ENCODE measurements at regions not wholly inside any gene's neighbourhood (a gene's known extent, or its start where the extent isn't known, plus 50 kb on each side); places are given as distances from the start of the nearest gene placed in this dataset.

GRCh38 chr1:177820213-177820612 lies 149.6 kb downstream of the SEC16B start:
- Histone ChIP-seq H3K27ac (ENCODE audit: low read length) (no peak overlapping the region), H3K4me3 (ENCODE audit: low read depth in 2 of 2, low read length in 2 of 2) (no peak overlapping the region), H3K9me3 (ENCODE audit: control insufficient read depth, insufficient read depth, low read depth, low read length) (no peaks in the 10 kb centered on the region), H3K4me1 (ENCODE audit: control insufficient read depth, insufficient read depth, low read length) (no peaks in the 10 kb centered on the region), H3K27me3 (ENCODE audit: control insufficient read depth, insufficient read depth, low read length) (no peaks in the 10 kb centered on the region; the same call in 1 of the 2 replicates), H3K36me3 (ENCODE audit: control insufficient read depth, insufficient read depth, low read length) (no peaks in the 10 kb centered on the region)
- no peak for TF ChIP-seq CTCF (IDR thresholded peaks at IDR 0.05)
- TF ChIP-seq SIN3A (IDR thresholded peaks at IDR 0.05; ENCODE audit: borderline replicate concordance, insufficient read depth, low read depth, low read length): no peak
- no peak for TF ChIP-seq REST (IDR thresholded peaks at IDR 0.05; ENCODE audit: insufficient read depth in 1 of 2, low read depth in 2 of 2, low read length in 1 of 2)
- no peak for TF ChIP-seq POLR2AphosphoS5 (IDR thresholded peaks at IDR 0.05; ENCODE audit: low read depth, low read length)
- no peak for TF ChIP-seq TCF7L2 (IDR thresholded peaks at IDR 0.05; ENCODE audit: low read depth, low read length)
- ChIA-PET CTCF (no interaction called here), POLR2A (no interaction called here)
- intact Hi-C loops (cut with micrococcal nuclease; ENCODE audit: unreplicated experiment): no loop called here
- no TSS peak for BruUV-seq (replicated peaks)
- no peak for ATAC-seq
- no peak for DNase-seq (ENCODE audit: low read depth, low spot score)
- in situ Hi-C loops (cut with HindIII; ENCODE audit: low pct_unique_long_range_greater_than_20kb, low sequenced_read_pairs): no loop called here

GRCh38 chr1:177817937-177818875 lies 151.7 kb downstream of the SEC16B start:
- Histone ChIP-seq H3K9me3 (ENCODE audit: control insufficient read depth, insufficient read depth, low read depth, low read length) (no peaks in the 10 kb centered on the region), H3K36me3 (ENCODE audit: control insufficient read depth, insufficient read depth, low read length) (no peaks in the 10 kb centered on the region), H3K27ac (ENCODE audit: low read length) (no peak overlapping the region), H3K27me3 (ENCODE audit: control insufficient read depth, insufficient read depth, low read length) (no peaks in the 10 kb centered on the region; the same call in 1 of the 2 replicates), H3K4me3 (ENCODE audit: low read depth in 2 of 2, low read length in 2 of 2) (no peak overlapping the region), H3K4me1 (ENCODE audit: control insufficient read depth, insufficient read depth, low read length) (no peaks in the 10 kb centered on the region)
- no peak for ATAC-seq
- no peak for TF ChIP-seq SIN3A (IDR thresholded peaks at IDR 0.05; ENCODE audit: borderline replicate concordance, insufficient read depth, low read depth, low read length)
- no peak for DNase-seq (ENCODE audit: low read depth, low spot score)
- ChIA-PET CTCF (interaction anchor here (0.7 kb wide), 1 partner anchor 88 kb away, joined by 4 read pairs; no protein-coding TSS in a partner anchor), POLR2A (no interaction called here)
- in situ Hi-C loops (cut with HindIII; ENCODE audit: low pct_unique_long_range_greater_than_20kb, low sequenced_read_pairs) (no loop called here), intact Hi-C loops (cut with micrococcal nuclease; ENCODE audit: unreplicated experiment) (no loop called here)
- no TSS peak for BruUV-seq (replicated peaks)

- ChIA-PET CTCF (no interaction called here), POLR2A (no interaction called here)
- Histone ChIP-seq H3K27me3 (ENCODE audit: control insufficient read depth, insufficient read depth, low read length) (no peaks in the 10 kb centered on the region), H3K27ac (ENCODE audit: low read length) (no peak overlapping the region), H3K36me3 (ENCODE audit: control insufficient read depth, insufficient read depth, low read length) (no peaks in the 10 kb centered on the region), H3K9me3 (ENCODE audit: control insufficient read depth, insufficient read depth, low read depth, low read length) (no peaks in the 10 kb centered on the region), H3K4me3 (ENCODE audit: low read depth in 2 of 2, low read length in 2 of 2) (no peak overlapping the region), H3K4me1 (ENCODE audit: control insufficient read depth, insufficient read depth, low read length) (no peaks in the 10 kb centered on the region)
- ATAC-seq (no peak), DNase-seq (ENCODE audit: low read depth, low spot score) (no peak)
- intact Hi-C loops (cut with micrococcal nuclease; ENCODE audit: unreplicated experiment) (no loop called here), in situ Hi-C loops (cut with HindIII; ENCODE audit: low pct_unique_long_range_greater_than_20kb, low sequenced_read_pairs) (no loop called here)
- TF ChIP-seq REST (IDR thresholded peaks at IDR 0.05; ENCODE audit: insufficient read depth in 1 of 2, low read depth in 2 of 2, low read length in 1 of 2) (no peak), TCF7L2 (IDR thresholded peaks at IDR 0.05; ENCODE audit: low read depth, low read length) (no peak), POLR2AphosphoS5 (IDR thresholded peaks at IDR 0.05; ENCODE audit: low read depth, low read length) (no peak), SIN3A (IDR thresholded peaks at IDR 0.05; ENCODE audit: borderline replicate concordance, insufficient read depth, low read depth, low read length) (no peak), CTCF (IDR thresholded peaks at IDR 0.05) (no peak)
- BruUV-seq (replicated peaks): no TSS peak
Observed at GRCh38 chr1:177812650-177813049, 157.2 kb downstream of the SEC16B start.

Measured in Panc1 (cell line).